NT2/D1 (cell line): ENCODE measurements at regions not wholly inside any gene's neighbourhood (a gene's known extent, or its start where the extent isn't known, plus 50 kb on each side); places are given as distances from the start of the nearest gene placed in this dataset.

Experiments
- SUZ12 ChIP-seq: IDR thresholded peaks from 2 replicates; pipeline ENCODE4 v1.6.1; 2011; ENCODE audit not compliant: insufficient read length, insufficient read depth; ENCODE audit errors: extremely low read depth
- YY1 ChIP-seq: IDR thresholded peaks from 2 replicates; pipeline ENCODE4 v1.6.1; 2011; ENCODE audit not compliant: insufficient read length, insufficient read depth
- ZNF274 ChIP-seq: IDR thresholded peaks from 2 replicates; pipeline ENCODE4 v1.6.1; 2011; ENCODE audit warnings: mild to moderate bottlenecking, low read depth, low read length

DNA sequence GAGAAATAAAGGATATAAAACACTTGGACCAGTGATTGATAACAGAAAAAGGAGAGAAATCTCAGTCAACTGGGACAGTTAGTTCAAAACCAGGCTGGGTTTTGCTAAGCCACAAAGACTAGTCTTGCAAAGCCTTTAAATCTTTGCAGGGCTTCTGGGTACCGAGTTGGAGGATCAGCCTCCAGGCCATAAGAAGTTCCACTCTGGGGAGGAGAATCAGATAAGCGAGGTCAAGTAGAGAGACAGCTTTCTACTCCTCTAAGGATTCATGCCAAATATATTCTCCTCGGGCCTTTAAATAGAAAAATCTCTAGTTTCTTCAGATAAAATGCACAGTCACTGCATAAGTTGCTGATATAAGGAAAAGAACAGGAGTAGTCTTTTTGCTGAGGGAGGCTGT, 92.7 kb downstream of the MFAP3L start:
- TF ChIP-seq YY1 (no peak), ZNF274 (no peak), SUZ12 (no peak)
